ENCODE measurements at regions not wholly inside any gene's neighbourhood (a gene's known extent, or its start where the extent isn't known, plus 50 kb on each side); places are given as distances from the start of the nearest gene placed in this dataset.

DNA sequence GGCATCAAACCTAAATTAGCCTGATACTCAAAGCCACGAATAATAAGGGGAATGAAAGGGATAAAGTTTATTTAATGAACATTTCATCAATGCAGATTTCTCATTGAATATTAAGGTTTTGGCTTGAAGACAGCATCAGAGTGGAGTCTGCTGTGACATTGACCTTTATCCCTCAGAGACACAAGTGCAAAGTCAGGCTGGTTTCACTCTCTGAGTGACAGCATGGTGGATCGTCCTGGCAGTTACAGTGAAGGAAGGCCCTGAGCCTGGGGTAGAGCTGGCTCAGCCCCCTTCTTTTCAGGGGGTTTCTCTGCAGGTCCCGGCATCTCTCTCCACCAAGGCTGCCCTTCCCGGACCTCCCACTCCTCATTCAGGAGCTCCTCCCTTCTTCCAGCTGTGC, 503.1 kb downstream of the PREX1 start:
- DNase-seq: no peak

DNA sequence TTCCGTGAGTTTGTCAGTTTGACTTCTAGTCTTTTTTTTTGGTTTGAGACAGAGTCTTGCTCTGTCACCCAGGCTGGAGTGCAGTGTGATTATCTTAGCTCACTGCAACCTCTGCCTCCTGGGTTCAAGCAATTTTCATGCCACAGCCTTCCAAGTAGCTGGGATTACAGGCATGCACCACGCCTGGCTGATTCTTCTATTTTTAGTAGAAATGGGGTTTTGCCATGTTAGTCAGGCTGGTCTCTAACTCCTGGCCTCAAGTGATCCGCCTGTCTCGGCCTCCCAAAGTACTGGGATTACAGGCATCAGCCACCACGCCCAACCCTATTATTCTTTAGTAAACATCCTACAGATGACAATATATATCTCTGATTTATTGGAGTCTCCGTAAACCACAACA, 506.5 kb downstream of the PREX1 start:
- no peak for DNase-seq

GRCh38 chr20:48319943-48320584, 507.7 kb downstream of the PREX1 start:
- no peak for DNase-seq

GRCh38 chr20:48317578-48317977, 510.2 kb downstream of the PREX1 start:
- DNase-seq: no peak

- DNase-seq: no peak
Observed at GRCh38 chr20:48314925-48315592, 512.7 kb downstream of the PREX1 start.

DNA sequence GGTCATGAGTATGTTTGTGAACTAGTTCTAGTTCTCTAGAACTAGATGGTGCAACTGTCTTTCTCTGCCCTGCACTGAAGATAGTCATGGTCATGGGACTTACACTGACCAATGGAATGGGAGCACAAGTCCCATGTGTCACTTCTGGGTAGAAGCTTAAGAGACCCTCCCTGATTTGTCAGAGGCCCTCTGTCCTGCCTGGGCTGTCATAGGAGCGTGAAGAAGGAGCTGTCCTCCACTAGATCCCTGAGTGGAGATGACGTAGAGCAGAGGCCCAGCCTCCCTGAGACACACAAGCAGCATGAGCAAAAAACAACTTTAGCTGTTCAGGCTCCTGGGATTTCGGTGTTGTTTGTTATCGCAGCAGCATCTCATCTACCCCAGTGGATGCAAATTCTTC, 514.5 kb downstream of the PREX1 start:
- DNase-seq: no peak

- DNase-seq: no peak
Observed at GRCh38 chr20:48311956-48312355, 515.8 kb downstream of the PREX1 start.

DNA sequence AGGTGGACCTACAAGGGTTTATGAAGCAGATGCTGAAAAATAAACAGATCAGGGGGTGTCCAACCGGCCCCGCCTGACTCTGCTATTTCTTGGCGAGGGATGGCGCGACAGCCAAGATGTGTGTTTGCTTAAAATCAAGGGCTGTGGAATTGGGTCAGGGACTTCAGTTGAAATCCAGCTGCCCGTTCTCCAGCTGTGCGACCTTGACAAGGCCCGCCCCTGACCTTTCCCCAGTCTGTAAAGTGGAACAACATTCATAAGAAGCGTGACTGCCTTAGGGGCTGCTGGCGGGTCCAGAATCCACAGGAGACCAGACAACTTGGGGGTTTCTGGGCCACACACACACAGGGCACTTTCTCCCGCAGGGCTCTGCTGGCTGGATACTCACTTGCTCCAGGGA, 517.5 kb downstream of the PREX1 start:
- DNase-seq: no peak

DNA sequence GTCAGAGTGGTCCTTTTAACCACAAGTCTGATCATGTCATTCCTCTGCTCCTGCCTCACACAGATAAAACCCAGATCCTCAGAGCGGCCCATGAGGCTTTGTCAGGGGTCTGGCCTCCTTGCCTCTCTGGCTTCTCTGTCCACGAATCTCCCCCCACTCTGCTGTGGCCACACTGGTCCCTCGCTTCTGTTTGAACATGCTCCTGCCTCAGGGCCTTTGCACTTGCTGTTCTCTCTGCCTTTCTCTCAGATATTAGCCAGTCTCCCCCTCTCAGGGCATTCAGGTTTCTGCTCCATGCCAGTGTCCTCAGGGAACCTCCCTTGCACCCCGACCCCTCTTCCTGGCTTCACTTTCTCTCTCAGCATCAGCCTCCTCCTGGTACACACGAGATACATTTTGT, 518.5 kb downstream of the PREX1 start:
- no peak for DNase-seq

GRCh38 chr20:48308882-48309281, 518.9 kb downstream of the PREX1 start:
- DNase-seq: no peak

DNA sequence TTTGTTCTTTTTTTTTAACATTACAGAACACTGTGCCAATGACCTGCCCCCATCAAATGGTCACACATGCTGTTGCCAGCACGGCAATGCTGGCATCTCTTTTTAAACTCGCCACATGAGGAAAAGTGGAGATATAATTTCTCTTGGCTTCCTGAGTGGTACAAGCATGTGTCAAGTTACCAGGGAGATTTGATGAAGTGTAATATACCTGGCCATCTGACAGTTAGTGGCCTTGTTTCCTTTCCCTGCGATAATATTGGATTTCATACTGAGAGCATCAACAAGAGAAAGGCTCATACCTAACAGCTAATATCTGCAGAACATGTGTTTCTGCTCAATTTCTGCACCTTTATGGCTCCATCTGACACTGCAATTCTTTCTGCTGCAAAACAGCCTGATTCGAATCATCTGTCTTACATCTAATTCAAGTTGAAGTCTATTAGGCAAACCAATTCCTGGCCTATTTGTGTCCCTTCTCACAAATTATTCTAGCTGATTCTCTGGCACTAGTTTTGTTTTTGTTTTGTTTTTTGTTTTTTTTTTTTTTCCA, 519.5 kb downstream of the PREX1 start:
- DNase-seq: no peak

DNA sequence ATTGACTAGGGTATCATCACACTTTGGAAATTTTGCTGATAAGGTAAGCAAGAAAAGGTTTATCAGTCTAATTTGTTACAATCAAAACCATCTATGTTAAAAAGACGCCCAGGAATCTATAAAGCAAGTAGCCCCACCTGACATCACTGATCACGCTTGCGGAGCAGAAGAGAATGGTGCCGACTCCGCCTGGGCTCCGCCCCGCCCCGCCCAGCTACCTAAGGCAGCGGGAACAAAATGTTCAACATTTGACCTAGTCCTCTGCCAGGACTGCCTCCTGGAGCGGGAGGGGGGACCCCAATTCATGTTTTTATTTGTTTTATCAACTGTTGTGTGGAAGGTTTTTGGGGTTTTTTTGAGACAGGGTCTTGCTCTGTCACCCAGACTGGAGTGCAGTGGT, 520.5 kb downstream of the PREX1 start:
- no peak for DNase-seq

GRCh38 chr20:48302844-48303542, 517.7 kb upstream of the SULF2 start:
- DNase-seq: no peak

- DNase-seq: no peak
Observed at GRCh38 chr20:48302149-48302548, 516.9 kb upstream of the SULF2 start.

DNA sequence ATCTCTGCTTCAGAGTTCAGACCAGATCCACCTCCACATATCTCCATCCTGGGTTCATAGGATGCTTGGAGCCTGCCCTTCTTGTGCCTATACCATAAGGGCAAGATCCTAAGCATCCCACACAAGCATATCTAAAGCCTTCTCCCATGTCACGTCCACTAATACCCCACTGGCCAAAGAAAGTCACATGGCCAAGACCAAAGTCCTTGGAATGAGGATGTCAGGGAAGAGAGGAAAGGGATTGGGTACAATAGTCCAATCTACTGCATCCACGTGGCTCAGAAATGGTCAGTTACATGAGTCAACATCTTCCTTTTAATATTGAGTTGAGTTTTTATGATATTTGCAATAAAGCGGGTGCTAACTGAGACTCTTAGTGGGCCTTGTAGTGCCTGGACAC, 515.9 kb upstream of the SULF2 start:
- no peak for DNase-seq

GRCh38 chr20:48300529-48300928, 515.2 kb upstream of the SULF2 start:
- DNase-seq: no peak

- no peak for DNase-seq
Observed at GRCh38 chr20:48298851-48299484, 513.7 kb upstream of the SULF2 start.

DNA sequence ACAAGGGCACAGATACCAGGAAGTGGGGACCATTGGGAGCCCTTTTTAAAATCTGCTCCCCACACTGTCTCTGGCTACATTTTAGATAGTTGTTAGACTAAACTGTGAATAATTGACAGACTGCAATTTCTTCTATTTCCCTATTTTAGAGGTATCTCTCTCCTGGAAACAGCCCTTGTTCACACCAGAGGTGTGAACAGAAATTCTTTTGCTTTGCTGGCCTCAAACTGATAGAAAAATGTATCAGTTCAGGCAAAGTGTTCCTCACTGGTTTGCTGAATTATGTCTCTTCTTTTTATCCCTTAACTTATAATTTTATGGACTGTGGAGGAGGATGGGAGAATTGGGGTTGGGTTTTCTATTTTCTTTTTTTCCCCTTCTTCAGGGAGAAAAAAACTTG, 513.2 kb upstream of the SULF2 start:
- DNase-seq: no peak

GRCh38 chr20:48295966-48296421, 510.7 kb upstream of the SULF2 start:
- no peak for DNase-seq

- no peak for DNase-seq
Observed at GRCh38 chr20:48295445-48295903, 510.2 kb upstream of the SULF2 start.

GRCh38 chr20:48294942-48295341, 509.7 kb upstream of the SULF2 start:
- DNase-seq: no peak

DNA sequence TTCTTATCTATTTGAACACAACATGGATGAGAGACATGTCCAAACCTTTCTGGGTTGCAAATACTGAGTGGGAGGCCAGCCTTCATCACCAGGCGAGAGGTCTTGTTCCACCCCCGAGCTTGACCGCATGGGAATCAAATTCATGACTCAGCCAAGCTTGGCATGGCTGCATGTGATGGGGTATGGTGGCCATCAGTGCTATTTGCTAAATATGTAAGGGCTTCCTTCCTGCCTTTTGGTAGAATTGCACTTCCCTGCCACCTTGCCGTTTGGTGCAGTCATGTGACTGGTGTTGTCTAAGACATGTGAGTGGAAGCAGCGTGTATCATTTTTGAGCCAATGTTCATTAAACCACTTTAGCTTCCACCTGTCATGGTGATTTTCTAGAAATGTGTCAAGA, 508.9 kb upstream of the SULF2 start:
- DNase-seq: no peak

GRCh38 chr20:48293671-48294070, 508.4 kb upstream of the SULF2 start:
- DNase-seq: no peak
